ENCODE measurements at regions not wholly inside any gene's neighbourhood (a gene's known extent, or its start where the extent isn't known, plus 50 kb on each side); places are given as distances from the start of the nearest gene placed in this dataset.
"Not testable (repeated sequence)": the region's sequence is repeated elsewhere in the genome, so short reads cannot be mapped to it uniquely, and the experiment has no call there.

DNA sequence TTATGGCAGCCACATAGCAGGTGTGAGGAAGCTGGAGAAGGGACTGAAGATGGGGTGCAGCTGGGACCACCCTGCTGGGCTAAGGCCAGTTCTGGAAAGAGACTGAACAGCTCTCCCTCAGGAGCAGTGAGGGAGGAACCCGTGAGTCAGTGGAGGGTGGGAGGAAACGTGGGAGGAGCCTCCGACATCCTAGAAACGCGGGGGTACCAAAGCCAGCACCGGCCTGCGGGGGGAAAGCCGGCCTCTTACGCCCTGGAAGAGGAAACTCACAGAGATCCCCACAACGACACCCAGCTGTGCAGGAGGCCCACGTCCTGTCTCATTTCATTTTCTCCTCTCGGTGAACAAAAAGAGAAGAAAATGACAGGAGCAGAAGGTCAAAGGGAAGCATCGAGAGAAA is 185.8 kb upstream of the IRX4 start:
- TF ChIP-seq, protein P1, sequence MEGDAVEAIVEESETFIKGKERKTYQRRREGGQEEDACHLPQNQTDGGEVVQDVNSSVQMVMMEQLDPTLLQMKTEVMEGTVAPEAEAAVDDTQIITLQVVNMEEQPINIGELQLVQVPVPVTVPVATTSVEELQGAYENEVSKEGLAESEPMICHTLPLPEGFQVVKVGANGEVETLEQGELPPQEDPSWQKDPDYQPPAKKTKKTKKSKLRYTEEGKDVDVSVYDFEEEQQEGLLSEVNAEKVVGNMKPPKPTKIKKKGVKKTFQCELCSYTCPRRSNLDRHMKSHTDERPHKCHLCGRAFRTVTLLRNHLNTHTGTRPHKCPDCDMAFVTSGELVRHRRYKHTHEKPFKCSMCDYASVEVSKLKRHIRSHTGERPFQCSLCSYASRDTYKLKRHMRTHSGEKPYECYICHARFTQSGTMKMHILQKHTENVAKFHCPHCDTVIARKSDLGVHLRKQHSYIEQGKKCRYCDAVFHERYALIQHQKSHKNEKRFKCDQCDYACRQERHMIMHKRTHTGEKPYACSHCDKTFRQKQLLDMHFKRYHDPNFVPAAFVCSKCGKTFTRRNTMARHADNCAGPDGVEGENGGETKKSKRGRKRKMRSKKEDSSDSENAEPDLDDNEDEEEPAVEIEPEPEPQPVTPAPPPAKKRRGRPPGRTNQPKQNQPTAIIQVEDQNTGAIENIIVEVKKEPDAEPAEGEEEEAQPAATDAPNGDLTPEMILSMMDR (conservative IDR thresholded peaks at IDR 0.05; ENCODE audit: low read depth, low read length): no peak
- Histone ChIP-seq H3K36me3 (ENCODE audit: insufficient read depth) (no peaks in the 10 kb centered on the region), H3K27ac (no peak overlapping the region), H3K4me3 (IDR thresholded peaks at IDR 0.05; ENCODE audit: insufficient read depth, low read depth, low read length) (no peak overlapping the region), H3K9ac (no peak overlapping the region), H2AFZ (ENCODE audit: low read depth) (no peak overlapping the region), H3K4me2 (no peak overlapping the region), H3K4me1 (ENCODE audit: low read depth, poor library complexity, severe bottlenecking) (no peaks in the 10 kb centered on the region), H3K79me2 (ENCODE audit: insufficient read depth, low read depth) (no peaks in the 10 kb centered on the region), H3K27me3 (ENCODE audit: insufficient read depth, low read depth) (no peaks in the 10 kb centered on the region), H4K20me1 (ENCODE audit: insufficient read depth) (no peaks in the 10 kb centered on the region)

DNA sequence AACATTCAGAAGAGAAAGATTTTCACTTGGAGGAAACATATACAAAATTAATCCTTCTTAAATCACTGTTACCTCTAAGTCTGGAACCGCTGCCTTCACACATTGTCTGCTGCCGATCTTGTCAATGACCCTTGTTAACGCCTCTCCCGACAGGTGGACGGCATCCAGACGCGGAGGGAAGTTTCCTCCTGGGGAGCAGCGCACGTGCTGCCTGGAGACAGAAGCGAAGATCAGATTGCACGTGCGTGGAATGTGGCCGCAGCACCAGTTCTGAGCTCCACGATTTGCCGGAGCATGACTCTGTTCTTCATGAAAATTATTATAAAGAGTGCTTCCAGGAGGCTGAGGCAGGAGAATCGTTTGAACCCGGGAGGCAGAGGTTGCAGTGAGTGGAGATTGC is 183.6 kb upstream of the IRX4 start:
- TF ChIP-seq, protein P1 (conservative IDR thresholded peaks at IDR 0.05; ENCODE audit: low read depth, low read length): no peak
- Histone ChIP-seq H3K4me1 (ENCODE audit: low read depth, poor library complexity, severe bottlenecking) (no peaks in the 10 kb centered on the region), H3K79me2 (ENCODE audit: insufficient read depth, low read depth) (no peaks in the 10 kb centered on the region), H3K27me3 (ENCODE audit: insufficient read depth, low read depth) (no peaks in the 10 kb centered on the region), H3K27ac (no peak overlapping the region), H2AFZ (ENCODE audit: low read depth) (no peak overlapping the region), H3K36me3 (ENCODE audit: insufficient read depth) (no peaks in the 10 kb centered on the region), H3K9ac (no peak overlapping the region), H3K4me2 (no peak overlapping the region), H3K4me3 (IDR thresholded peaks at IDR 0.05; ENCODE audit: insufficient read depth, low read depth, low read length) (no peak overlapping the region), H4K20me1 (ENCODE audit: insufficient read depth) (no peaks in the 10 kb centered on the region)

DNA sequence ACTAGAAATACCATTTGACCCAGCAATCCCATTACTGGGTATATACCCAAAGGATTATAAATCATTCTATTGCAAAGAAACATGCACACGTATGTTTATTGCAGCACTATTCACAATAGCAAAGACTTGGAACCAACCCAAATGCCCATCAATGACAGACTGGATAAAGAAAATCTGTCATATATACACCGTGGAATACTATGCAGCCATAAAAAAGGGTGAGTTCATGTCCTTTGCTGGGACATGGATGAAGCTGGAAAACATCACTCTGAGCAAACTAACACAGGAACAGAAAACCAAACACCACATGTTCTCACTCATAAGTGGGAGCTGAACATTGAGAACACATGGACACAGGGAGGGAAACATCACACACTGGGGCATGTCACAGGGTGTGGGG is 180.7 kb upstream of the IRX4 start:
- H3K27me3 ChIP-seq (ENCODE audit: insufficient read depth, low read depth); H3K27ac ChIP-seq; H3K4me2 ChIP-seq: not testable (repeated sequence)

DNA sequence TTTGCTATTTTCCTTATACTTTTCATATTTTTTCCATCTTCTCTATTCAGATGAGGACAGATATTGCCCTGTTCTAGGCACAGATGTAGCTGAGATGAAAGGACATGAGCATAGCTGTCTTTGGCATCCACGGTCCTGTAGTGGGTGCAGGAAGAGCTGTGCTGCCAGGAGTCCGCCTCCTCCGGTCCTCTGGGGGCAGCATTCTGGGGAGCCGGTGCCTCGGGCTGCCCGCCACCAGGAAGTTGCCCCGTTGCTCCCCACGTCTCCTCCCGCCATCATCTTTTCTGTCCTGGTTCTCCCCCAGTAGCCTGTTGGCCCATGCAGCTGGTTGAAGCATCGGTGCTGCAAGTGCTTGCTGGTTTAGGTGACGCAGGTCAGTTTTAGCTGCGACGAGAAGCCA is 170.0 kb upstream of the IRX4 start:
- no peak overlapping the region for H3K27ac ChIP-seq
- H3K4me2 ChIP-seq: no peak overlapping the region
- H4K20me1 ChIP-seq (ENCODE audit: insufficient read depth): no peaks in the 10 kb centered on the region
- no peak overlapping the region for H2AFZ ChIP-seq (ENCODE audit: low read depth)
- H3K4me1 ChIP-seq (ENCODE audit: low read depth, poor library complexity, severe bottlenecking): no peaks in the 10 kb centered on the region
- H3K9ac ChIP-seq: no peak overlapping the region
- no peaks in the 10 kb centered on the region for H3K79me2 ChIP-seq (ENCODE audit: insufficient read depth, low read depth)
- no peak overlapping the region for H3K4me3 ChIP-seq (IDR thresholded peaks at IDR 0.05; ENCODE audit: insufficient read depth, low read depth, low read length)
- TF ChIP-seq, protein P1 (conservative IDR thresholded peaks at IDR 0.05; ENCODE audit: low read depth, low read length): no peak
- H3K36me3 ChIP-seq (ENCODE audit: insufficient read depth): no peaks in the 10 kb centered on the region
- H3K27me3 ChIP-seq (ENCODE audit: insufficient read depth, low read depth): no peaks in the 10 kb centered on the region

More for the DNA sequence above, 180.7 kb upstream of the IRX4 start:
- not testable (repeated sequence) for H4K20me1 ChIP-seq (ENCODE audit: insufficient read depth); H3K4me1 ChIP-seq (ENCODE audit: low read depth, poor library complexity, severe bottlenecking); H2AFZ ChIP-seq (ENCODE audit: low read depth); H3K4me3 ChIP-seq (IDR thresholded peaks at IDR 0.05; ENCODE audit: insufficient read depth, low read depth, low read length); H3K9ac ChIP-seq; H3K79me2 ChIP-seq (ENCODE audit: insufficient read depth, low read depth); H3K36me3 ChIP-seq (ENCODE audit: insufficient read depth)

DNA sequence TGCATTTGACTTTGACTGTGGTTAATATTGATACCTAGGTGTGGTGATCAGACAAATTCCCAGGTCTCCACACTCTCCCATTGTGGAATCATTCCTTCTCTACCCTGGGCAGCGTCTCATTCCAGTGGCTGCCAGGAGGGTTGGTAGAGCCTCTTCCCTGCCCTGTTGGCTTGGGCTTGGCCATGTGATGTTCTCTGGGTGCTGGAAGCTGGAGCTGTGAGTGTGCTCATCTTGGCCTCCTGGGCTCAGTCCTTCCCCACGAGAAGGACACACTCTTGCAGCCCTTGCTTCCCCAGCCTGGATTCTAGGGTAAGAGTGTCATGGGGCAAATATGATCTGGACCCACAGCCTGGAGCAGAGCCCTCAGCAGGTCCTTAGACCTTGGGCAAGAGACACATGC is 167.2 kb upstream of the IRX4 start:
- Histone ChIP-seq H3K4me1 (ENCODE audit: low read depth, poor library complexity, severe bottlenecking) (no peaks in the 10 kb centered on the region), H3K4me2 (no peak overlapping the region), H3K27me3 (ENCODE audit: insufficient read depth, low read depth) (no peaks in the 10 kb centered on the region), H3K79me2 (ENCODE audit: insufficient read depth, low read depth) (no peaks in the 10 kb centered on the region), H3K36me3 (ENCODE audit: insufficient read depth) (no peaks in the 10 kb centered on the region), H4K20me1 (ENCODE audit: insufficient read depth) (no peaks in the 10 kb centered on the region), H3K9ac (no peak overlapping the region), H3K27ac (no peak overlapping the region), H2AFZ (ENCODE audit: low read depth) (no peak overlapping the region), H3K4me3 (IDR thresholded peaks at IDR 0.05; ENCODE audit: insufficient read depth, low read depth, low read length) (no peak overlapping the region)
- TF ChIP-seq, protein P1 (conservative IDR thresholded peaks at IDR 0.05; ENCODE audit: low read depth, low read length): no peak

Data from KMS-11 (cell line).